Stomach smooth muscle (tissue), 2 donors: ENCODE measurements at regions not wholly inside any gene's neighbourhood (a gene's known extent, or its start where the extent isn't known, plus 50 kb on each side); places are given as distances from the start of the nearest gene placed in this dataset.

Experiments used
- H3K27ac ChIP-seq: one replicate; pipeline ENCODE4 v1.7.0; 2013; ENCODE audit warnings: mild to moderate bottlenecking, low read length, inconsistent platforms
- H3K27me3 ChIP-seq, 2 donors: one replicate each; pipeline ENCODE4 v1.7.0; 2013; ENCODE audit warnings: low read length in 2 of 2; ENCODE audit not compliant: insufficient read depth in 2 of 2, control insufficient read depth in 1 of 2
- H3K36me3 ChIP-seq, 2 donors: one replicate each; pipeline ENCODE4 v1.7.0; 2013; ENCODE audit warnings: low read length in 2 of 2; ENCODE audit not compliant: control insufficient read depth in 2 of 2, insufficient read depth in 2 of 2
- H3K4me1 ChIP-seq: one replicate; pipeline ENCODE4 v1.7.0; 2013; ENCODE audit warnings: low read length; ENCODE audit not compliant: control insufficient read depth, insufficient read depth
- H3K4me3 ChIP-seq, 2 donors: one replicate each; pipeline ENCODE4 v1.7.0; 2013; ENCODE audit warnings: low read length in 2 of 2
- H3K9ac ChIP-seq, 2 donors: one replicate each; pipeline ENCODE4 v1.7.0; 2013; ENCODE audit warnings: low read length in 2 of 2, mild to moderate bottlenecking in 1 of 2
- H3K9me3 ChIP-seq, 2 donors: one replicate each; pipeline ENCODE4 v1.7.0; 2013; ENCODE audit warnings: low read length in 2 of 2; ENCODE audit not compliant: control insufficient read depth in 2 of 2
- donor health status: healthy.
- donor health status: Pancreatic carcinoma.

DNA sequence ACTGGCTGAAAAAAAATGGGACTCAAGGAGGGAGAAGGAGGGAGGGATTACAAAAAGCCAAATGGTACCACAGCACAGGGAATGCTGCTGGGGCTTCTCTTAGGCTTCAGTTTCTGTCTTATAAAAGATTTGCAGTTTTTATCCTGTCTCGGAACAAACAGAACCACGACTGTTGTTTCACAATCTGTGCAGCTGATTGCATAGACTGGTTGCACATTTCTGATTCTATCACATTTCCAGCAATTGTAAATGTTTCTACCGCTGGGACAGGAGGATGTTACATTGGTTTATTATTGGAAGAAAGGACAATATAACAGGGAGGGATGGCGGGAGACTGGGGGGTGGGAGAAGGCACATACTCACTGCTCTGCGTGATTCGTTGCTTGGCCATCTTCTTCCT lies 73.5 kb upstream of the ARID1B start:
- H3K4me1 ChIP-seq: no peaks in the 10 kb centered on the region
- no peak overlapping the region for H3K27ac ChIP-seq
- H3K27me3 ChIP-seq: no peaks in the 10 kb centered on the region
- H3K9me3 ChIP-seq: no peaks in the 10 kb centered on the region
- no peak overlapping the region for H3K9ac ChIP-seq
- no peaks in the 10 kb centered on the region for H3K36me3 ChIP-seq
- no peak overlapping the region for H3K4me3 ChIP-seq

DNA sequence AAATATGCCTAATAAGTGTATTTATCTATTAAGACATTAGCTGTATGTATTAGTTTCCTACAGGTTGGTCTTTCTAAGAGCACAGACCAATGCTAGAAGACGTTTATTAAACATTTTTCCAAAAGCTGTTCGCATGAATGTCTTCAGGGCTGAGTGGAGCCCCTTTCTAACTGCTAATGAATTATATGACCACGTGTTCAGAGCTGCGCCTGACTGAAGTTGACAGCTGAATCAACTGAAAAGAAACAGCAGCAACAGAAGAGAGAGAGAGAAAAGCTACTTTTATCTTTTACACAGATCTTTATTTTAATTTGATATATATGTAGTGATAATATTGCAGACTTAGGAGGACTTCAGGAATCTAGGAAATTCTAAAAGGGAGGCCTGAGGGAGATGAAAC lies 75.2 kb upstream of the ARID1B start:
- Histone ChIP-seq H3K9me3 (no peaks in the 10 kb centered on the region), H3K36me3 (no peaks in the 10 kb centered on the region), H3K4me3 (no peak overlapping the region), H3K4me1 (no peaks in the 10 kb centered on the region), H3K9ac (no peak overlapping the region), H3K27me3 (peaks cover 0 to 2% of the 10 kb centered on the region in 2 donors), H3K27ac (no peak overlapping the region)

DNA sequence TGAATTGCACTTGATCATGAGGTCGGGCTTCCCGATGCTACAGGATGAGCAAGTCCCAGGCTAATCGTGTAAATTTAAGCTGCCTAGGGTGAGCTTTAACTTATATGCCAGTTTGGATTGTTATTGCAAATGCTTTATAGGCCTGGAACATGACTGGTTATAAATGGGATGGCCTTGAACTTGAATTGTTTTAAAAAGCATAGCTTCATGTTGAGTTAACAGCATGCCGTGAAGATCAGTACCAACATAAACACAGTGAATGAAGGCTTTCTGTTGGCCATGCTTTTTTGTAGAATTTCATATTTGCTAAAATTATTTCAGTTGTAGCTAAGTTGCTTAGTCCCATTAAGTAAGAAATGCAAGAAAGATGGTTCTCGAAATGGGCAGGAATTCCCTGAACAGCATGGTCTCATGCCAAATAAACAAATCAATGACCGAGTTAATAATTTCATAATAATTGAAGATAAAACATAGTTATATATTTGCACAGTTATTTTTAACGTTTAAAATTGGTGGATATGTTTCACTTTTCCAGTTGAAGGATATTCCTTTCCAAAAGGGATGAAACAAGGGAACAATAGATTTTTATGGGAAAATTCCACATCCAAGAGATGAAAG lies 76.6 kb upstream of the ARID1B start:
- H3K9me3 ChIP-seq: no peaks in the 10 kb centered on the region

DNA sequence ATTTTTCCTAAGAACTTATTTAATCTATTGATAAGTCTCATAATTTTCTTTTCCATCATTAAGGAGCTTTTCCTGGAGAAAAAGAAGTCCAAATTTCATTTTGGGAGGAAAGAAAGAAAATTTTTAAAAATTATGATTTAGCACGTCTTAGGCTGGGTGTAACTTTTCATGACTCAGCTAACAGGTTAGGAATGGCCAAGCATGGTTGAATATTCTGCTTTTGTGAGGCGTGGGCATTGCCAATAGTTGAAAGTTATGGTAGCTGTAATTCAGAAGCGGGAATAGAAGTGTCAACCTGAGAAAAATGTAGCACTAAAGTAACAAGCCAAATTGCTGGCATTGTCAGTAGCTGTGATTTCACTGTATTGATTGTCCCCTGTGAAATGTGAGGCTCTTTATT lies 77.2 kb upstream of the ARID1B start:
- H3K36me3 ChIP-seq: no peaks in the 10 kb centered on the region
- H3K9ac ChIP-seq: no peak overlapping the region
- H3K27ac ChIP-seq: no peak overlapping the region
- H3K9me3 ChIP-seq: no peaks in the 10 kb centered on the region
- peaks cover 0 to 2% of the 10 kb centered on the region in 2 donors for H3K27me3 ChIP-seq
- H3K4me3 ChIP-seq: no peak overlapping the region
- no peaks in the 10 kb centered on the region for H3K4me1 ChIP-seq

More for the DNA sequence above, 76.6 kb upstream of the ARID1B start:
- Histone ChIP-seq H3K27ac (no peak overlapping the region), H3K4me3 (no peak overlapping the region), H3K27me3 (peaks cover 0 to 2% of the 10 kb centered on the region in 2 donors), H3K36me3 (no peaks in the 10 kb centered on the region), H3K4me1 (no peaks in the 10 kb centered on the region), H3K9ac (no peak overlapping the region)

DNA sequence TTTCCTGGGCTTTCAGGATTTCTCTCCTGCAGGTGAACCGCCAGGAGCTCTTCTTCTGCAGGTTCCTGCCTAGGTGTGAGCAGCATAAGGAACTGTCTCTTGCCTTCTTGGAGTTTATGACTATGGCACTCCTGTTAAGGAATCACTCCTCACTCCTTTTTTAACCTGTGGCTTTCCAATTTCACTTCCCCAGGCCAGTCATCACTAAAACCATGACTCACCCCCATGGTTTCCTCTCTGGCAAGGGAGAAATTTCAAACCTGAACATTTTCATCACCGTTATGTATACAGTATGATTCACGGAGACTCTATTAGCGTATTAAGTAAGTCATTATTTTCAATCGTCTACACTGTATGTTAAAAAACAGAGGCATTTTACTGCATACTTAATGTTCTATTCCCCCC lies 78.2 kb upstream of the ARID1B start:
- no peaks in the 10 kb centered on the region for H3K36me3 ChIP-seq

DNA sequence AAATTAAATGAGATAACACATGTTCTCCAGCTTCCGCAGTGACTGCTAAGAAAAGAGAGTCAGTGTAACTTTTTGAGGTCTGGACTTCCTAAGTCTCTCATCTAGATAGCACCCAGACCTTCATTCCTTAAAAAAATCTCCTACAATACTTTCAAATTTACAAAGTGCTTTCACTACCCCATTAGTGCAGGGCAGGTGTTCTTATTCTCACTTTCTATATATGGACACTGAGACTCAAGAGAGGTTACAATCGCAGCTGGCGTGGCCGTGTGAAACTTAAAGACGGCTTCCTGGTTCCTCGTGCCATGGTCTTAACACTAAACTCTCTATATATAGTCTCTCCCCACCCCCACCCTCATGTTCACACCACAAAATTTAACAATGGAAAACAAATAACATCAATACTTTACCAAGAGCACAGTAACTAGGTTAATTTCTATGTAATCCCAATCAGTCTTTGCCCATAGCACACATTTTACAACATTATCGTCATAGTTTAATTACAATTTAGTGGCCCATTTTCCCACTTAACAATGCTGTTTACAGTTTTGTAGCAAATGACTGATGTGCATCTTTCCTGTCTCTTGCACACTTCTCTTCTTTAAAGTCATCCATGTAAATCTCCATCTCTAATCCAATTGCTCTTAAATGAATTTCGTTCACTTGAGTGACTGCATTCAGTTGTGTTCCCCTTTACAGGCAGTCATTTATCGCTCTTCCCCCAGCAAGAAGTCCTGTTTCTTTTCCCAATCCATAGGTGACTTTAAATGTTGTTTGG lies 78.8 kb upstream of the ARID1B start:
- H3K27me3 ChIP-seq: peaks cover 0 to 2% of the 10 kb centered on the region in 2 donors
- no peak overlapping the region for H3K9ac ChIP-seq
- no peaks in the 10 kb centered on the region for H3K36me3 ChIP-seq
- H3K4me3 ChIP-seq: no peak overlapping the region
- H3K27ac ChIP-seq: no peak overlapping the region
- no peaks in the 10 kb centered on the region for H3K9me3 ChIP-seq
- no peaks in the 10 kb centered on the region for H3K4me1 ChIP-seq

More for the DNA sequence above, 78.2 kb upstream of the ARID1B start:
- Histone ChIP-seq H3K27ac (no peak overlapping the region), H3K4me3 (no peak overlapping the region), H3K9ac (no peak overlapping the region), H3K27me3 (peaks cover 0 to 2% of the 10 kb centered on the region in 2 donors), H3K9me3 (no peaks in the 10 kb centered on the region), H3K4me1 (no peaks in the 10 kb centered on the region)

DNA sequence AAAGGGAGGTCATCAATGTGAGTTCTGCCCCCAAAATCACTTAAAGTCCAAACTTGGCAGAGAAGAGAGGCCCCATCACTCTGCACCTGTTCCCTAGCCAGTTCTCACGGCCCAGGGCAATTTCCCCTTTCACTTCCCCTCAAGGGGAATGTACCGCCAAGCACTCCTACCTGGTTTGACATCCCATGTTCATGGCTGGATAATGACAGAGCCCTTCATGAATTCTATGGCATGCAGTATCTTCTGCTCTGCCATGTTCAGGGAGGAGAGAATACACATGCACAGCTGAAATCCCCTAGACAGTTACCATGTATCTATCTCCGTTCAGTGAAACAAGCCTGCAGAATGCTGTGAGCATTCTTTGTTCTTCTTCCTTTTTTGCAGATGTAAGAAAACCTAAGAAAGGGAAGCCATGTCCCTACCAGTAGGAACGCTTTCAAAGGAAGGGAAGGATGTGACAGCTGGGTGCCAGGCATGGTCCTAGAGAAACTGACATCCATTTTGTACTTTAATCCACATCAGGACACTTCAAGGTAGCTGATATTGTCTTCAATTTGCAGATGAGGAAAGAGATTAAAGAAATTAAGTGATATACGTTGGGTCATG lies 79.8 kb upstream of the ARID1B start:
- Histone ChIP-seq H3K9ac (no peak overlapping the region), H3K9me3 (no peaks in the 10 kb centered on the region), H3K27me3 (peaks cover 0 to 2% of the 10 kb centered on the region in 2 donors), H3K36me3 (no peaks in the 10 kb centered on the region), H3K4me3 (no peak overlapping the region), H3K4me1 (no peaks in the 10 kb centered on the region), H3K27ac (no peak overlapping the region)

DNA sequence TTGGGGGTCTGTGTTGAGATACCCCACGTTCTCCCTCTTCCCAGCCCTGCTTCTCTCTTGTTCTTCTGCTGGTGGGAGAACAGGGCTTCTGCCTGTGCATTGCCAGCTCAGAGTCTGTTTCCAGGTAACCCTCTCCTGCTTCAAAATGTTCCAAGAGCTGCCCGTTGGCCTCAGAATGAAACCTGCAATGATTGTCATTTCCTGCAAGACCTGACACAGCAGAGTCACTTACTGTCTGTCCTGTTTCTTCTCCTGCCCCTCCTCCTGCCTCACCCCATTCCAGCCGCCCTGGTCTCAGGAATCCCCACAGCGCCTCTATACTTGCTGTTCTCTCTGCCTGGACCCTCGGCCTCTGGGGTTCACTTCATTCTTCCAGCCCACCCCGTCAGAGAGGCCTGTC lies 81.4 kb upstream of the ARID1B start:
- no peak overlapping the region for H3K9ac ChIP-seq
- H3K36me3 ChIP-seq: no peaks in the 10 kb centered on the region
- H3K27ac ChIP-seq: no peak overlapping the region
- H3K9me3 ChIP-seq: no peaks in the 10 kb centered on the region
- no peak overlapping the region for H3K4me3 ChIP-seq
- H3K4me1 ChIP-seq: no peaks in the 10 kb centered on the region
- H3K27me3 ChIP-seq: peaks cover 0 to 2% of the 10 kb centered on the region in 2 donors

DNA sequence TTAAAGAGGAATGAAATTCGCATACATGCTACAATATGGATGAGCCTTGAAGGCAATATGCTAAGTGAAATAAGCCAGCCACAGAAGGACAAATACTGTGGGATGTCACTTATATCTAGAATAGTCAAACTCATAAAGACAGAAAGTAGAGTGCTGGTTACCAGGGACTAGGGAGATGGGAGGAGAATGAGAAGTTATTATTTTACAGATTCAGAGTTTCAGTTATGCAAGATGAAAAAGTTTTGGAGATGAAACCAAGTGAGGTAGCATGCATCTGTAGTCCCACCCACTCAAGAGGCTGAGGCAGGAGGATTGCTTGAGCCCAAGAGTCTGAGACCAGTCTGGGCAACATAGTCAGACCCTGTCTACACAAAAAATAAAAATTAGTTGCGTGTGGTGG lies 82.5 kb upstream of the ARID1B start:
- Histone ChIP-seq H3K36me3 (no peaks in the 10 kb centered on the region), H3K9me3 (no peaks in the 10 kb centered on the region), H3K27ac (no peak overlapping the region), H3K4me3 (no peak overlapping the region), H3K27me3 (peaks cover 0 to 2% of the 10 kb centered on the region in 2 donors), H3K4me1 (no peaks in the 10 kb centered on the region), H3K9ac (no peak overlapping the region)

DNA sequence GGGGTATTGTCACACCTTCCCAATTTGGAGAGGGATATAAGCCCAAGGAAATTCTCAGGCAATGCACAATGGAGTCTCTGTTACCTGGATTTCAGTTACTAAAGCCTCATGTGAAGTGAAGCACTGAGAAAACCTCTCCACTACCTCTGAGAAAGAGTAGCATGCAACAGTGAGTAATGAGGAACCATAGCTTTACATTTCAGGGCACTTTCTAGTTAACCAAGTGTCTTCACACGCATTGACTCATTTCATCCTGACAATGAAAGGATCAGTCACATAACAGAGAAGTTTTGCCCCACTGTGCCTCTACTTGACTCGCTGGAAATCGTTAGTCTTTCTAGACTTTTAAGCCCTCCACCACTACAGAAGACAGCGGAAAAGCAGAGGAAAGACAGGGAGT lies 86.2 kb upstream of the ARID1B start:
- Histone ChIP-seq H3K27me3 (no peaks in the 10 kb centered on the region), H3K9ac (no peak overlapping the region), H3K27ac (no peak overlapping the region), H3K9me3 (no peaks in the 10 kb centered on the region), H3K4me3 (no peak overlapping the region), H3K36me3 (no peaks in the 10 kb centered on the region), H3K4me1 (peaks cover 3% of the 10 kb centered on the region)

DNA sequence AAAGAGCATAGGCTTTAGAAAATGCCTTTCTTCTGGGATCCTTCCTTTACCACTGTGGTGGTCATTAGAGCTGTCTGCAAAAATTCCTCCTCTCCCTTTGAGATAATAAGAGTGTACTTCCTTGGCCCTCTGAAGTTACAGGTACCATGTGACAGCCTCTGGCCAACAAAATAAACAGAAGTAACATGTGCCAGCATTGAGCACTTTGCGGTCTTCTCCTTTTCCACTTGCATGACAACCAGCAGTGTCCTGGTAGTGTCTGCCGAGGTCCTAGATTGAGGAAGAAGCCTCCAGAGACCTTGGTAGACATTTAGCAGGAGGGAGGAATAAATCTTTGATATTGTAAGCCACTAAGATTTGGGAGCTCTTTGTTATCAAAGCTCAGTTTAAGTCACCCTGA lies 87.5 kb upstream of the ARID1B start:
- Histone ChIP-seq H3K4me3 (no peak overlapping the region), H3K27ac (no peak overlapping the region), H3K27me3 (no peaks in the 10 kb centered on the region), H3K36me3 (no peaks in the 10 kb centered on the region), H3K9ac (no peak overlapping the region), H3K4me1 (peaks cover 3% of the 10 kb centered on the region), H3K9me3 (no peaks in the 10 kb centered on the region)
